Fibroblast of skin of abdomen (primary cell): ENCODE measurements at regions not wholly inside any gene's neighbourhood (a gene's known extent, or its start where the extent isn't known, plus 50 kb on each side); places are given as distances from the start of the nearest gene placed in this dataset.

ENCODE experiments used
- DNase-seq: peaks from one replicate; pipeline ENCODE4 v3.0.0-alpha.2; 2013

GRCh38 chr16:73234496-73234895 lies 186.6 kb upstream of the ZFHX3 start:
- DNase-seq = no peak

- DNase-seq = no peak
Measured at GRCh38 chr16:73233846-73234424, 186.0 kb upstream of the ZFHX3 start.

- no peak for DNase-seq
Measured at GRCh38 chr16:73233329-73233765, 185.4 kb upstream of the ZFHX3 start.

GRCh38 chr16:73232555-73233328 lies 184.8 kb upstream of the ZFHX3 start:
- DNase-seq = peak; percentile 85

- DNase-seq = no peak
Measured at GRCh38 chr16:73231944-73232554, 184.1 kb upstream of the ZFHX3 start.

- DNase-seq = no peak
Measured at GRCh38 chr16:73231379-73231778, 183.5 kb upstream of the ZFHX3 start.

GRCh38 chr16:73230651-73231050 lies 182.7 kb upstream of the ZFHX3 start:
- DNase-seq = no peak

GRCh38 chr16:73228649-73229048 lies 180.7 kb upstream of the ZFHX3 start:
- DNase-seq = peak; percentile 64

- DNase-seq = no peak
Measured at GRCh38 chr16:73226675-73227074, 178.7 kb upstream of the ZFHX3 start.

- no peak for DNase-seq
Measured at GRCh38 chr16:73225983-73226382, 178.1 kb upstream of the ZFHX3 start.

- peak; percentile 5 for DNase-seq
Measured at GRCh38 chr16:73220836-73221235, 172.9 kb upstream of the ZFHX3 start.

- DNase-seq = no peak
Measured at GRCh38 chr16:73219176-73219575, 171.2 kb upstream of the ZFHX3 start.

GRCh38 chr16:73217654-73218053 lies 169.7 kb upstream of the ZFHX3 start:
- DNase-seq = no peak

- DNase-seq = no peak
Measured at GRCh38 chr16:73216932-73217331, 169.0 kb upstream of the ZFHX3 start.

GRCh38 chr16:73215678-73216377 lies 167.9 kb upstream of the ZFHX3 start:
- DNase-seq = no peak

GRCh38 chr16:73214825-73215677 lies 167.1 kb upstream of the ZFHX3 start:
- DNase-seq = peak; percentile 100

GRCh38 chr16:73213732-73214455 lies 166.0 kb upstream of the ZFHX3 start:
- peak; percentile 63 for DNase-seq

GRCh38 chr16:73212431-73212830 lies 164.5 kb upstream of the ZFHX3 start:
- no peak for DNase-seq

- no peak for DNase-seq
Measured at GRCh38 chr16:73210686-73211085, 162.8 kb upstream of the ZFHX3 start.

- DNase-seq = no peak
Measured at GRCh38 chr16:73210084-73210483, 162.2 kb upstream of the ZFHX3 start.

- no peak for DNase-seq
Measured at GRCh38 chr16:73209190-73209589, 161.3 kb upstream of the ZFHX3 start.
